Activated naive CD4-positive, alpha-beta T cell (primary cell): ENCODE measurements at regions not wholly inside any gene's neighbourhood (a gene's known extent, or its start where the extent isn't known, plus 50 kb on each side); places are given as distances from the start of the nearest gene placed in this dataset.
"Not testable (repeated sequence)": the region's sequence is repeated elsewhere in the genome, so short reads cannot be mapped to it uniquely, and the experiment has no call there.

ENCODE experiments used
- DNase-seq, 4 experiments: peaks; one replicate each; lab custom pipeline; 2025; lab: John Stamatoyannopoulos, UW

GRCh38 chr18:47728921-47729320, 201.5 kb downstream of the SMAD2 start:
- no peak for DNase-seq

- DNase-seq: no peak
Observed at GRCh38 chr18:47727409-47727808, 203.1 kb downstream of the SMAD2 start.

- DNase-seq: no peak
Observed at GRCh38 chr18:47726550-47726949, 203.9 kb downstream of the SMAD2 start.

GRCh38 chr18:47725656-47726055, 204.8 kb downstream of the SMAD2 start:
- DNase-seq: no peak

GRCh38 chr18:47724186-47724975, 206.1 kb downstream of the SMAD2 start:
- no peak for DNase-seq

DNA sequence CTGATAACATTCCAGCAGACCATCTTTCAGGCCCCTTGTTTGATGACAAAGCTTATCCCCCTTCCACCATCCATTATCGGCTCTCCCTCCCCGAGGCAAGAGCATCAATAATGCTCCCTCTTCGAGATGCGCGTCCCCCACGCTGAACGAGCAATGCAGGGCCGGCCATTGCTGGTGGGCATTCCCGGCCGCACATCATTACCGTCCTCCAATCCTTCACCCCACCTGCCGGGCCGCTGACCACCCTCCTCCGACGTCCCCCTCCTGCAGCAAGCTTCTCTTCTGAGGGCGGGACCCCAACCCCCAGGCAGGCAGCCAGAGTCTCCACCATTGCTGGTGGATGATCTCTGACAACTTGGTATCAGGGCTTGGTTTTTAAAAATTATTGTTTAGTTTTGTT, 208.6 kb downstream of the SMAD2 start:
- DNase-seq: no peak

DNA sequence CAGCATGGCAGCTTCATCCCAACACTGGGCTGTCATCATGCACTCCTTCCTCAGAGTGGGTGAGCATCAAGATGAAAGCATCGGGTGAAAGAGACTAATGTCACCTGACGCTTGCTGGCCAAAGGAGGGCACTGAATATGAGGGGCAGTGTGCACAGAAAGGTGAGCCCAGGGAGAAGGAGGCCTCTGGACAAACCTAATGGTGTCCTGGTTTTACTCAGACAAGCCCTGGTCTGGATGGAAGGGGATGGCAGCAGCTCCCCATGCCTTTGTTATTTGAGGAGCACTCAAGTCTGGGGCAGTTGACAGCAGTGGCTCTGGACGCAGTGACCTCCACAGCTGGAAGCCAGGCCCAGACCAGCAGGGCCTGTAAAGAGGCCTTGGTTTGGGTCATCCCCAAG, 209.7 kb downstream of the SMAD2 start:
- no peak for DNase-seq

GRCh38 chr18:47719096-47719780, 211.2 kb downstream of the SMAD2 start:
- DNase-seq: no peak

DNA sequence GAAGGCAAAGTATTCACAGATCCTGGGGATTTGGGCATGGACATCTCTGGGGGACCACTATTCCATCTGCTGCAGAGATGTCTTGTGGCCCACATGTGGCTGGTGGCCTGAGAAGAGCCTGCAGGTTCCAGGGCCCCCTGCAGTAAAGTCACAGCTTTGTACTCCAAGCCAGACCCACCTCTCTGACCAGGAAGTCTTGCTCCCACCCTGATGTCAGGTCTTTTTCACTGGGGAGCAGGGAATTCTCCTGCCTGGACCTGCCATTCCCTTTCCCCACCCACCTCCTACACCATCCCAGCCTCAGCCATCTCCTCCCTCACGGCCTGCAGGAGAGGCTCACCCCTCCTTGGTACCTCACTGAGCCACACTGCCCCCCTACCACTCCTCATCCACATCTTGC, 211.8 kb downstream of the SMAD2 start:
- no peak for DNase-seq

DNA sequence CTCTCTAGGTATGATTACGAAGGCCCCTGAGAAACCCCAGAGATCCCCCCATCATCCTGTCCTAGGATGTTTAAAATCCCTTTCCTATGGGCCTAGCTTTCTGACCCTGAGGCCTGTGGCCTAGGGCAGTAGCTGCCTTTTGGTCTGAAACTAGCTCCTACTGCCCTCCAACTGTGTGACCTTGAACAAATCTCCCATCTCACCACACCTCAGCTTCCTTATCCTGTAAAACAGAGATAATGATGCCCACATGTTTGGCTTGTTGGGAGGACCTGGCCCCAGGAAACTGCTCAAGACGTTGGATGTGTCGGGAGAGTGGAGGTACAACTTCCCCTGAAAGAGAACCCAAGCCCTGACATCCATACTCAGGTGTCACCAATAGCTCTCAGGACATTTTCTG, 213.2 kb downstream of the SMAD2 start:
- DNase-seq: no peak

GRCh38 chr18:47716632-47717185, 213.8 kb downstream of the SMAD2 start:
- no peak for DNase-seq

GRCh38 chr18:47710451-47710850, 220.0 kb downstream of the SMAD2 start:
- no peak for DNase-seq

DNA sequence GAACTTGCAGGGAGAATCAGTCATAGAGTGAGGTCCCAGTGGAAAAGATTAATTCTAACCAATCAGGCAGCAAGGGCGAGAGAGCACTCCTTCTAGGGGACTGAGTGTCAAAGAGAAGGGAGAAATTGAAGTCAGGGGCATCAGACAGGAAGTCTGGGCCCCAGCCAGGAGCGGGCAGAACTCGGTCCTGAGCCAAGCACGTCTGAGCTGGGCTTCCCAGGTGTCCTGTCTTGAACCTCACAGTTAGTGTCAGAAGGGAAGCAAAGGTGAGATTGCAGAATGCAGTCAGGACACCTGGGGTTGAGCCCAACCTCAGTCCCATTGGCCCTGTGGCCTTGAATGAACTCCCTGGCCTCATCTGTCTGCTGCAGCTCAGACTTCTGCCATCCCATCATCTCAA, 220.9 kb downstream of the SMAD2 start:
- DNase-seq: no peak

GRCh38 chr18:47708206-47708605, 222.3 kb downstream of the SMAD2 start:
- DNase-seq: no peak

GRCh38 chr18:47701134-47701533, 229.3 kb downstream of the SMAD2 start:
- DNase-seq: no peak

DNA sequence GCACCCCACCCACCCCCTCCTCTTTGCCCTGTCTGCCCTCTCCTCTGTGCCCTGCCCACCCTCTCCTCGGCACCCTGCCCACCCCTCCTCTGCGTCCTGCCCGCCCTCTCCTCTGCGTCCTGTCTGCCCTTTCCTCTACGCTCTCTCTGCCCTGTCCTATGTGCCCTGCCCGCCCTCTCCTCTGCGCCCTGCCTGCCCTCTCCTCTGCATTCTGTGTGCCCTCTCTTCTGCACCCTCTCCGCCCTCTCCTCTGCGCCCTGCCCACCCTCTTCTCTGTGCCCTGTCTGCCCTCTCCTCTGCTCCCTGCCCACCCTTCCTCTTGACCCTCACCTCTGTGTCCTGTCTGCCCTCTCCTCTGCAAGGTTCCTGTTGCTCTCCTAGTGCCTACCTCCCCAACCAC, 233.6 kb downstream of the SMAD2 start:
- DNase-seq: no peak

DNA sequence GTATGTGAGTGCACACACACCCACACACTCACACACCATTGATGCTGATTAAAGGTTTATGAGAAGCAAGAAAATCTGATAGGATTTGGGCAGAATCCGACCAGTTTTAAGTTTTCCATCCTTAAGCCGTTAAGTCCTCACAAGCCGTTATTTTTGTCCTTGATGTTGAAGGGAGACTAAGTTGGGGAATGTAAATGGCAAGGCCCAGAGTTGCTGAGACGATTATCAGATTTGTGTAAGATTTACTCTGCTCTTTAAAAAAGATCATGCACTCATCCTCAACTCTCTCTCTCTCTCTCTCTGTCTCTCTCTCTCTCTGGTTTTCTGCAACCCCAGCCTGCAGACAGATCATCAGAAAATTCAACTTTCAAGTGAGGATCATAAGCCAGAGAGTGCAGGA, 238.8 kb downstream of the SMAD2 start:
- DNase-seq: no peak

GRCh38 chr18:47690778-47691177, 239.7 kb downstream of the SMAD2 start:
- DNase-seq: not testable (repeated sequence)

GRCh38 chr18:47689371-47689770, 241.1 kb downstream of the SMAD2 start:
- no peak for DNase-seq

DNA sequence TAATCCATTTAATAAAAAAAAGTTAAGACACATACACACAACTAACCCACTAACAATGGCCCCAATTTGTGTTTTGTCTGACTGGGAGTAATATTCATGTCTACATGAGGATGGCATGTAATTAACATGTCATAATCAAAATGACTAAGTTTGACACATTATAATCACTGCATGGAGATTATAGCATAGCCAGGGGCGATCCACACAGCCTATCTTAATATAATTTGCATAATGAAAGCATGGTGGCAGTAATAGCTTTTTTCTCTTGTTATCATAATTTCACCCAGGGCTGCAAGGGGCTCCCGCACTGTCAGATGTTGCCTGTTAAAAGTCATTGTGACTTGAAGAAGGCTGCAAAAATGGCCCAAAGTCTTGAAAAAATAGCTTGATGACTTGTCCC, 243.7 kb downstream of the SMAD2 start:
- no peak for DNase-seq

DNA sequence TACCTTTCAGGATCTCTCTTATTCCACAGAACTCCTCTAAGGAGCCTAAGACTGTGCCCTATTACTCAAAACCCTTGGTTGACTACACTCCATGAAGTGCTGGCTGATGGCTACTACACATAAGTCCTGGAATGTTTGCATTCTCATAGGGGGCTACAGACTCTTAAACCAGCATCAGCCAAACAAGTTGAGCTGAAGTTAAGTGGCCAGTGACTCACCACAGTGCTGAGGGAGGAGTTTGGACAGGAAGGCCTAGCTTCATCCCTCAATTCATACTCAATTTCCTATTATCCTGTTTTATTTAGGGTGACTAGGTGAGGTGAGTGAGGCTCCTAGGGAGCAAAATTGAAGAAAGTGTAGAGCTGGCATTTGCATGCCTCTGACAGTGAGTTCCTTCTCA, 246.7 kb downstream of the SMAD2 start:
- DNase-seq: no peak

GRCh38 chr18:47682876-47683275, 247.6 kb downstream of the SMAD2 start:
- DNase-seq: no peak

DNA sequence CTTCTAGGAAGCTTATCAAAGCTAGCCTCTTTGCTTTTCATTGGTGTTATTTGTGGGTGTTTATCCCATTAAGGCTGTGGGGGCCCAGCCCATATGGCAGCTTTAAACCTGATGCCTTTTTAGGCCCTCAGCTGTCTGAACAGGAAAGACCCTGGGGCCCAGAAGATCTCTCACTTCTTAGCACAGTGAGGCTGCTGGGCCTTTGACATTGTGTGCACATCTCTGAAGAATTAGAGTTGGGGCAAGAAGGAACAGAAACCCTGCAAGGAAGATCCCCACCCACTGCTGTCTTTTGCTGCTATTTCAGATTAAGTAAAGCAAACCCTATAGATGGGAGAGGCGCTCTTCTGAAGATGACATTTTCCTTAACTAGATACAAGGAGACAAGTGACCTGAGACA, 250.0 kb downstream of the SMAD2 start:
- no peak for DNase-seq
